ENCODE measurements at regions not wholly inside any gene's neighbourhood (a gene's known extent, or its start where the extent isn't known, plus 50 kb on each side); places are given as distances from the start of the nearest gene placed in this dataset.

DNA sequence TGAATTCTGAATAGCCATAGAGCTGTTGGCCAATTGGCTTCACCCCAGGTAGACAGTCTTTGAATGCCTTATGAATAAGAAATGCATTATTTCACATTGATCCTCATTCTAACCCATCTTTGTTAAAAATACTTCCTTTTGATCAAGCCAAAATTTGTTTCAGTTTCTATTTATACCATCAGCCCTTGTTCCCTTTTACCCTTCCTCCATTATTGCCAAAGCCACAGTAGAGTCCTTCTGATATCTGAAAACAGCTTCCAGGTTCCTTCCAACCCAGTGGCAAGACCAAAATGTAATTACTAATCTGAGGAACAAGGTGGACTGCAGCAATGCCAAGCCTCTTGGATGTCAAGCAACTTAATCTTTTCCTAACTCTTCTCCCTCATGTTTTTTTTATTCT is 458.8 kb downstream of the BUD13 start:
- H3K9me3 ChIP-seq (ENCODE audit: control insufficient read depth in 3 of 3, low read length in 3 of 3): no peaks in the 10 kb centered on the region
- H3K27ac ChIP-seq (ENCODE audit: low read depth, low read length): no peak overlapping the region
- H3K27me3 ChIP-seq (ENCODE audit: control insufficient read depth in 3 of 3, insufficient read depth in 3 of 3, low read length in 3 of 3): peaks cover 0 to 8% (median 0%) of the 10 kb centered on the region in 3 donors
- no peak overlapping the region for H3K9ac ChIP-seq (ENCODE audit: low read depth in 1 of 3, low read length in 3 of 3)
- peaks cover 9 to 15% (median 12%) of the 10 kb centered on the region in 3 donors for H3K4me1 ChIP-seq (ENCODE audit: control insufficient read depth in 3 of 3, insufficient read depth in 3 of 3, low read length in 3 of 3)
- no peak overlapping the region for H3K4me3 ChIP-seq (ENCODE audit: low read length in 3 of 3)
- no peaks in the 10 kb centered on the region for H3K36me3 ChIP-seq (ENCODE audit: control insufficient read depth in 3 of 3, insufficient read depth in 3 of 3, low read length in 3 of 3)

DNA sequence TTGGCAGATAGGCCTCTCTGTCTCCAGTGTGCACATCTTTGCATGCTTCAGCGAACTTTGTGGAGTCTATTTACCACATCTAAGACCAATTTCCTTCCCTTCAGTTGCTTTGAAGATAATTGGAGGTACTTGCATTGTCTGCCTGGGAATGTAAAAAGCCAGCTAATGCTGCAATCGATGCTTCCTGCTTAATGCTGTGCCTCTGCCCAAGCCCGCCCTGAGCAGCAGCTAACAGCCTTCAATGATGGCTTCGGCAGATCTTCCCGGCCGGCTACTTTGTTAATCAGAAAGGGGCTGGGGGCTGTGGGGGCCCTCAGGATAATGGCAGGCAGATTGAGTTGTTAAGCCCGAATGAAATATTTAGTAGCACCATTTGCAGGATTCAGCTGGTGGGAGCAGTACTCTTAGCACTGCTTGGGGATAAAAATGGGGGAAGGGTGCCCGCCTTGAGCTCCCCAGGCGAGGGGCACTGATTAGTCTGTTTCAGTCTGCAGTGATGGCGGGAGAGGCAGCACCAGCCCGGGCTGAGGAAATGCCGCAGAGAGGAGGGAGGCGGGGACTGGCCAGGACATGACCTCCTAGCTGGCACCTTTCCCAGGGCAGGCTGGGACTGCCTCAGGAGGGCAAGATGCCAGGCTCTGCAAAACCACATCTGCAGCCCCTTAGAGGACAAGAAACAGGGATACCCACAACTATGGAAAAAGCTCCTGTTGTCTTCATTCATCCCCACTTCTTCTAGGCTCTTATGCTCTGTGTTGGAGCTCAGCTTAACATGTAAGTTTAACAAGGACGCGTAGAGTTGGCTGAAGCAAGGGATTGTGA is 460.0 kb downstream of the BUD13 start:
- peak overlapping the region in 1 of 3 donors; percentile 9 for H3K9ac ChIP-seq (ENCODE audit: low read depth in 1 of 3, low read length in 3 of 3)
- H3K4me3 ChIP-seq (ENCODE audit: low read length in 3 of 3): peak overlapping the region in 1 of 3 donors; percentile 9
- no peaks in the 10 kb centered on the region for H3K9me3 ChIP-seq (ENCODE audit: control insufficient read depth in 3 of 3, low read length in 3 of 3)
- H3K27ac ChIP-seq (ENCODE audit: low read depth, low read length): no peak overlapping the region
- H3K27me3 ChIP-seq (ENCODE audit: control insufficient read depth in 3 of 3, insufficient read depth in 3 of 3, low read length in 3 of 3): peaks cover 0 to 8% (median 0%) of the 10 kb centered on the region in 3 donors
- peaks cover 9 to 15% (median 12%) of the 10 kb centered on the region in 3 donors for H3K4me1 ChIP-seq (ENCODE audit: control insufficient read depth in 3 of 3, insufficient read depth in 3 of 3, low read length in 3 of 3)
- H3K36me3 ChIP-seq (ENCODE audit: control insufficient read depth in 3 of 3, insufficient read depth in 3 of 3, low read length in 3 of 3): no peaks in the 10 kb centered on the region

DNA sequence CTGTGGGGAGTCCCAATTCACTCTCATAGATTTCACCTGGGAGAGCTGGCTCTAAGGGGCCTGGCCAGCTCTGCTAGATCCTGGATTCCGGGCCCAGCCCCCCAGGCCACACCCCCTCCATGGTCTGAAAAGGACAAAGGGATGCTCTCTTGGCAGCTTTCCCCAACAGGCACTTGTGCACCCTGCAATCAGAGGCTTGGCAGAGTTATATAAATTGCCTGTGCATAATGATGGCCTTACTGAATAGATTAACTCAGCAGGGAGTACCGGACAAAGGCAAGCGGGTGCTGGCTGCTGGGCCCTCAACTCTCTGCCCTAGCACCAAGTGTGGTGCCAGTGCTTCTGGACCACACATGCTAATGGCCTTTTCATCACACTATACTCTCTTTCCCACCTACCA is 461.6 kb downstream of the BUD13 start:
- Histone ChIP-seq H3K9me3 (ENCODE audit: control insufficient read depth in 3 of 3, low read length in 3 of 3) (no peaks in the 10 kb centered on the region), H3K27ac (ENCODE audit: low read depth, low read length) (no peak overlapping the region), H3K9ac (ENCODE audit: low read depth in 1 of 3, low read length in 3 of 3) (no peak overlapping the region), H3K36me3 (ENCODE audit: control insufficient read depth in 3 of 3, insufficient read depth in 3 of 3, low read length in 3 of 3) (no peaks in the 10 kb centered on the region), H3K4me1 (ENCODE audit: control insufficient read depth in 3 of 3, insufficient read depth in 3 of 3, low read length in 3 of 3) (peaks cover 9 to 15% (median 12%) of the 10 kb centered on the region in 3 donors), H3K27me3 (ENCODE audit: control insufficient read depth in 3 of 3, insufficient read depth in 3 of 3, low read length in 3 of 3) (peaks cover 0 to 8% (median 0%) of the 10 kb centered on the region in 3 donors), H3K4me3 (ENCODE audit: low read length in 3 of 3) (no peak overlapping the region)

DNA sequence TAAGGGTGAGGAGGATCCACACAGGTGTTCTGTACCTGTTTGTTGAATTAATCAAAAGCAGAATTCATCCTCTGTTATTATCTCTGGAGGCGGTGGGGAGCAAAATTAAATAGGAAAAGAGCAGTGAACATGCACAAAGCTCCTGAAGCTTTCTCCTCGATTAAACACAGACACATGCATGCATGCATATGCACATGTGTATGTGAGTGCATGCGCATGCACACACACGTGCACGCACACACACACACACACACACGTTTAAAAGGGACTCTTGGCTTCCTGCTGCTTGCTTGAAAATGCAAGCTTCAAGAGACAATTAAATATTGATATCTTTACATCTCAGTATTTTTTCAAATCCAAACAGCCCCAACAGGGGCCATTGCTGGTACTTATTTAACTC is 462.1 kb downstream of the BUD13 start:
- peaks cover 9 to 15% (median 12%) of the 10 kb centered on the region in 3 donors for H3K4me1 ChIP-seq (ENCODE audit: control insufficient read depth in 3 of 3, insufficient read depth in 3 of 3, low read length in 3 of 3)
- no peak overlapping the region for H3K27ac ChIP-seq (ENCODE audit: low read depth, low read length)
- no peaks in the 10 kb centered on the region for H3K36me3 ChIP-seq (ENCODE audit: control insufficient read depth in 3 of 3, insufficient read depth in 3 of 3, low read length in 3 of 3)
- H3K4me3 ChIP-seq (ENCODE audit: low read length in 3 of 3): no peak overlapping the region
- no peaks in the 10 kb centered on the region for H3K9me3 ChIP-seq (ENCODE audit: control insufficient read depth in 3 of 3, low read length in 3 of 3)
- H3K27me3 ChIP-seq (ENCODE audit: control insufficient read depth in 3 of 3, insufficient read depth in 3 of 3, low read length in 3 of 3): peaks cover 0 to 8% (median 0%) of the 10 kb centered on the region in 3 donors
- no peak overlapping the region for H3K9ac ChIP-seq (ENCODE audit: low read depth in 1 of 3, low read length in 3 of 3)

DNA sequence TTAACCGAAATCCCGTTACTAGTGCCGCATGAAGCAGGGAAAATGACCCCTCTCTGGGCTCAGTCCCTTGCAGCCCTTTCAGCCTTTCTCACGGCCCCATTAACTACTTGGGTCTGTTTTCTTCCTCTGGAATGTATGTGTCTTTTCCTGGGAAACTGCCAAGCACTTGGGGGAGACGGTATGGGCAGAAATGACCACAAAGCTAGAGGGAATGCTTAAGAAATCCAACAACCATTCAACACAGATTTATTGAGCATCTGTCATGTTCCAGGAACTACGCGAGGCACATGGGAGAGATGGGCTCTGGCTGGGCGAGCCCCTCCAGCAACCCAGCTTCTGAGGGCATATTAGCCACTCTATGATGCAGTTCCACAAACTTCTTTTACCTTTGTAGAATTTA is 462.6 kb downstream of the BUD13 start:
- no peaks in the 10 kb centered on the region for H3K9me3 ChIP-seq (ENCODE audit: control insufficient read depth in 3 of 3, low read length in 3 of 3)
- no peak overlapping the region for H3K4me3 ChIP-seq (ENCODE audit: low read length in 3 of 3)
- peaks cover 0 to 8% (median 0%) of the 10 kb centered on the region in 3 donors for H3K27me3 ChIP-seq (ENCODE audit: control insufficient read depth in 3 of 3, insufficient read depth in 3 of 3, low read length in 3 of 3)
- peaks cover 9 to 15% (median 12%) of the 10 kb centered on the region in 3 donors for H3K4me1 ChIP-seq (ENCODE audit: control insufficient read depth in 3 of 3, insufficient read depth in 3 of 3, low read length in 3 of 3)
- H3K27ac ChIP-seq (ENCODE audit: low read depth, low read length): no peak overlapping the region
- H3K36me3 ChIP-seq (ENCODE audit: control insufficient read depth in 3 of 3, insufficient read depth in 3 of 3, low read length in 3 of 3): no peaks in the 10 kb centered on the region
- no peak overlapping the region for H3K9ac ChIP-seq (ENCODE audit: low read depth in 1 of 3, low read length in 3 of 3)

DNA sequence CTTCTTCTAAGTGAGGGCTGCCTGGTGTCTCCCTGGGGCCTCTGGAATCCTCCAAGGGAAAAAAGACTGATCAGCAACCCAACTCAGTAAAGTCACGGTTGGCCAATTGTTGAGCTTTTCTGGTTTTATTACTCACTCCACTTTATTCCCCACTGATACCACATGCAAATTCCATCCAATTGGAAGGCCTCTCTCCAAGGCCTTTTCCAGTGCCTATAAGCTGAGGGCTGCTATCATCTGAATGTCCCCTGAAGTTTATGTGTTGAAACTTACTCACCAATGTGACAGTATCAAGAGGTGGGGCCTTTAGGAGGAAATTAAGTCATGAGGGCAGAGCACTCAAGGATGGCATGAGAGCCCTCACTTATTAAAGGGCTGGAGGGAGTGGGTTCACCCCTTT is 463.3 kb downstream of the BUD13 start:
- H3K27me3 ChIP-seq (ENCODE audit: control insufficient read depth in 3 of 3, insufficient read depth in 3 of 3, low read length in 3 of 3): peaks cover 0 to 8% (median 0%) of the 10 kb centered on the region in 3 donors
- no peak overlapping the region for H3K27ac ChIP-seq (ENCODE audit: low read depth, low read length)
- H3K4me3 ChIP-seq (ENCODE audit: low read length in 3 of 3): no peak overlapping the region
- H3K36me3 ChIP-seq (ENCODE audit: control insufficient read depth in 3 of 3, insufficient read depth in 3 of 3, low read length in 3 of 3): no peaks in the 10 kb centered on the region
- no peak overlapping the region for H3K9ac ChIP-seq (ENCODE audit: low read depth in 1 of 3, low read length in 3 of 3)
- H3K4me1 ChIP-seq (ENCODE audit: control insufficient read depth in 3 of 3, insufficient read depth in 3 of 3, low read length in 3 of 3): peaks cover 9 to 15% (median 12%) of the 10 kb centered on the region in 3 donors
- H3K9me3 ChIP-seq (ENCODE audit: control insufficient read depth in 3 of 3, low read length in 3 of 3): no peaks in the 10 kb centered on the region

DNA sequence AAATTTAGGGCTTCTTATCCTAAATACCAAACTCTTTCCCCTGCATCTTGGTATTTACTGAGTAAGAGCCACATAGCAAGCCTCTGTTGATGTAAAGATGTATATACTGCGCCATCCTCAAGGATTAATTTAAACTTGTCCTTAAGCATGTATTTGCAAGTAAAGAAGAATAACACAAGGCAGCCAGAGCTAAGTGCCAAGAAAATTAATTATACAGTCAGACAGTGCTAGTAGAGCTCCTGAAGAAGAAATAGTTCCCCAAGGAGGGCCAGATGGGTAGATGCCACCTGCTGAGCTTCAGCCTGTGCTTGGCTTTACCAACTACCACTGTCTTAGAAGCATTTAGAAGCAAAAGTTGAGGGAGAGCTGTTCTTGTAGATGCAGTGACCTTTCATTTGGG is 470.0 kb downstream of the BUD13 start:
- no peak overlapping the region for H3K9ac ChIP-seq (ENCODE audit: low read depth in 1 of 3, low read length in 3 of 3)
- no peak overlapping the region for H3K4me3 ChIP-seq (ENCODE audit: low read length in 3 of 3)
- no peaks in the 10 kb centered on the region for H3K36me3 ChIP-seq (ENCODE audit: control insufficient read depth in 3 of 3, insufficient read depth in 3 of 3, low read length in 3 of 3)
- no peak overlapping the region for H3K27ac ChIP-seq (ENCODE audit: low read depth, low read length)
- H3K9me3 ChIP-seq (ENCODE audit: control insufficient read depth in 3 of 3, low read length in 3 of 3): no peaks in the 10 kb centered on the region
- no peaks in the 10 kb centered on the region for H3K27me3 ChIP-seq (ENCODE audit: control insufficient read depth in 3 of 3, insufficient read depth in 3 of 3, low read length in 3 of 3)
- H3K4me1 ChIP-seq (ENCODE audit: control insufficient read depth in 3 of 3, insufficient read depth in 3 of 3, low read length in 3 of 3): no peaks in the 10 kb centered on the region

DNA sequence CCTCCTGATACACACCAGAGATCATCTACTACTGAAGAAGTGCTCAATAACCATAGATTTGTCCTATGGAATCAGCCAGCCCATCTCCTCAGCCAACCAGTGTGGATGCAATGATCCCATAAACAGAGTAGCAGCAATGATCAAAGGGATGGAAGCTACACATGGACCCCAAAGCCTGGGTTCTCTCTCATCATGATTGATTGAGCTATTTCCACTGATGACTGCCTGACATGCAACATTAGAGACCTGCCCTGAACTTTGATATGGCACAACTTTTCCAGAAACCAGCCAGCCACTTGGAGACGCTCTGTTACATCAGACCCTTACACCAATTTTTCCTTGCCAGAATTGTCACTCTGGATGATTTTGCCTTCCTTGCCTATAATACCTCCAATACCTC is 471.6 kb downstream of the BUD13 start:
- no peak overlapping the region for H3K9ac ChIP-seq (ENCODE audit: low read depth in 1 of 3, low read length in 3 of 3)
- no peak overlapping the region for H3K4me3 ChIP-seq (ENCODE audit: low read length in 3 of 3)
- H3K27me3 ChIP-seq (ENCODE audit: control insufficient read depth in 3 of 3, insufficient read depth in 3 of 3, low read length in 3 of 3): no peaks in the 10 kb centered on the region
- no peaks in the 10 kb centered on the region for H3K36me3 ChIP-seq (ENCODE audit: control insufficient read depth in 3 of 3, insufficient read depth in 3 of 3, low read length in 3 of 3)
- H3K9me3 ChIP-seq (ENCODE audit: control insufficient read depth in 3 of 3, low read length in 3 of 3): no peaks in the 10 kb centered on the region
- no peaks in the 10 kb centered on the region for H3K4me1 ChIP-seq (ENCODE audit: control insufficient read depth in 3 of 3, insufficient read depth in 3 of 3, low read length in 3 of 3)
- H3K27ac ChIP-seq (ENCODE audit: low read depth, low read length): no peak overlapping the region

DNA sequence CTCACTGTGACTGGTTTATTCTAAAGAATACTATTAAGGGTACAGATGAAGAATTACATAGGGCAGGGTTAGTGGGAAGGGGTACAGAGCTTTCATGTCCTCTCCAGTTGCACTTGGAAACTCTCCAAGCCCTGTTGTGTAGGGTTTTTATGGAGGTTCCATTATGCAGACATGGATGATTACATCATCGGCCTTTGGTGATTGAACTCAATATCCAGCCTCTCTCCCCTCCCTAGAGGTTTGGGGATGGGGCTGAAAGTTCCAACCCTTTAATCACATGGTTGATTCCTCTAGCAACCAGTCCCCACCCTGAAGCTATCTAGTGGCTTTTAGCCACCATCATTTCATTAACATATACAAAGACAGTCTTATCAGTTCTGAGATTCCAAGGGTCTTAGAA is 472.6 kb downstream of the BUD13 start:
- Histone ChIP-seq H3K9ac (ENCODE audit: low read depth in 1 of 3, low read length in 3 of 3) (no peak overlapping the region), H3K4me1 (ENCODE audit: control insufficient read depth in 3 of 3, insufficient read depth in 3 of 3, low read length in 3 of 3) (no peaks in the 10 kb centered on the region), H3K9me3 (ENCODE audit: control insufficient read depth in 3 of 3, low read length in 3 of 3) (no peaks in the 10 kb centered on the region), H3K4me3 (ENCODE audit: low read length in 3 of 3) (no peak overlapping the region), H3K27ac (ENCODE audit: low read depth, low read length) (no peak overlapping the region), H3K36me3 (ENCODE audit: control insufficient read depth in 3 of 3, insufficient read depth in 3 of 3, low read length in 3 of 3) (no peaks in the 10 kb centered on the region), H3K27me3 (ENCODE audit: control insufficient read depth in 3 of 3, insufficient read depth in 3 of 3, low read length in 3 of 3) (no peaks in the 10 kb centered on the region)

DNA sequence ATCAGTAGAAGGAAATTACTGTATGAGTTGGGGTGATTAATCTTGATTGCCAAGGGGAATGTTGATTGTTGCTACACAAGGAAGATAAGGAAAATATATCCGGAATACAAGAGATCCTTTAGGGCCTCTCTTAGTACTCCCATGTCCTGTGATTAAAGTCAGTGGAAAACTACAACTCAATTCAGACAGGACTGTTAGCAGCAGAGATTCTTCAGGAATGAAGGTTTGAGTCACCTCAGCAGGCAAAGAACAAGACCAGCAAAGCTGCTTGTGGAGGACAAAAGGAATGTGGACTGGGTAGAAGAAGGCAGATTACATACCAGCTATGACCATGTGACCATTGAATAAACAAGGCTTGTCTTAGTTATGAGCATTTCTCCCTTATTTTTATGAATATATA is 478.2 kb downstream of the BUD13 start:
- Histone ChIP-seq H3K27ac (ENCODE audit: low read depth, low read length) (no peak overlapping the region), H3K9me3 (ENCODE audit: control insufficient read depth in 3 of 3, low read length in 3 of 3) (peaks cover 0 to 5% (median 2%) of the 10 kb centered on the region in 3 donors), H3K27me3 (ENCODE audit: control insufficient read depth in 3 of 3, insufficient read depth in 3 of 3, low read length in 3 of 3) (no peaks in the 10 kb centered on the region), H3K4me1 (ENCODE audit: control insufficient read depth in 3 of 3, insufficient read depth in 3 of 3, low read length in 3 of 3) (no peaks in the 10 kb centered on the region), H3K36me3 (ENCODE audit: control insufficient read depth in 3 of 3, insufficient read depth in 3 of 3, low read length in 3 of 3) (no peaks in the 10 kb centered on the region), H3K9ac (ENCODE audit: low read depth in 1 of 3, low read length in 3 of 3) (no peak overlapping the region), H3K4me3 (ENCODE audit: low read length in 3 of 3) (no peak overlapping the region)

Measured in skeletal muscle tissue (tissue), 3 donors.